ENCODE measurements at regions not wholly inside any gene's neighbourhood (a gene's known extent, or its start where the extent isn't known, plus 50 kb on each side); places are given as distances from the start of the nearest gene placed in this dataset.

DNA sequence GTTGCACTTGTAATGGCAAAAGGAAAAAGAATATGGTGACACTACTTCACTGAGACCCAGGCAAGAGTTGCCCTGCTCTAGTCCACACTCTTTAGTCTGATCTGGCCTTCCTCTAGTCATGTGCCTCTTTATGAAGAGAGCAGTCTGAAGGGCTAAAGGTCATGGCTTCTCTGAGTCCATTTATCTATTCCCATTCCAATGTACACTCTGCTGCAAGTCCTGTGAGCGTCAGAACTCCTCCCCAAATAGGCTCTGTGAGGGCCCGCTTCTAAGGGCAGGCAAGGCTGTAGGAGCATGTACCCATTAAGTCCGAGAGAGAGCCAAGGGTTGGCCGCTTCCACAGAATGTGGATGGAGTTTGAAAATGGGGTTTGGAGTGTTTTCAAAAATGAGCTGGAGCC lies 209.3 kb downstream of the AHR start:
- H3K27me3 ChIP-seq (ENCODE audit: control insufficient read depth, insufficient read depth, low read length): no peaks in the 10 kb centered on the region
- 90% methylated on average over 2 of the region's 4 CpGs for WGBS (ENCODE audit: insufficient coverage)

DNA sequence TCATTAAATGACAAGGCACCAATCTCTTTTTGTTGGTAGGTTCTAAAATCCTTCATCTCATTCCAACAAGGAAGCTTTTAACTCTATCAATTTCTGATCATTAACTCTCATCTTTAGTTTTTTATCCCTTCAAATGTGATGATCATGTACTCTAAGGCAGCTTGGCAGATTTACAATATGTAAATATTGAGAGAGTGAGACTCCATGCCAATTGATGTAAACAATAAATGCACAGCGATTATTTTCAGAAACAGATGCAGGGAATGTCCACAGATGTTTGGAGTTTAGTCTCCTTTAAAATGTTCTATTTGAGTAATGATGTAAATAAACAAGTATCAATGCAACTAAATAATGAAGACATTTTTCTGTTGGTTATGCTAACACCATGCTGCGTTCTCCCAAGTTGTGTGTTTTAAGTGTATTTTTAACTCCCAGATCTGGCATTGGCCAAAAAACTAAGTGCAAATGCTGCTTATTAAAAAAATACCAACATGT lies 213.8 kb downstream of the AHR start:
- Histone ChIP-seq H3K27me3 (ENCODE audit: control insufficient read depth, insufficient read depth, low read length) (no peaks in the 10 kb centered on the region), H3K4me1 (ENCODE audit: control insufficient read depth, insufficient read depth, low read length) (no peaks in the 10 kb centered on the region), H3K4me3 (ENCODE audit: low read length) (no peak overlapping the region), H3K27ac (ENCODE audit: low read length) (no peak overlapping the region), H3K9me3 (replicated peaks; ENCODE audit: control insufficient read depth, low read depth, low read length) (no peaks in the 10 kb centered on the region), H3K36me3 (ENCODE audit: control insufficient read depth, insufficient read depth, low read length) (no peaks in the 10 kb centered on the region)
- no CpG with 5 or more reads among the region's 2 CpGs for WGBS (ENCODE audit: insufficient coverage)
- peak; percentile 19 for DNase-seq

More for the DNA sequence above, 209.3 kb downstream of the AHR start:
- Histone ChIP-seq H3K9me3 (replicated peaks; ENCODE audit: control insufficient read depth, low read depth, low read length) (no peaks in the 10 kb centered on the region), H3K4me3 (ENCODE audit: low read length) (no peak overlapping the region), H3K36me3 (ENCODE audit: control insufficient read depth, insufficient read depth, low read length) (no peaks in the 10 kb centered on the region), H3K4me1 (ENCODE audit: control insufficient read depth, insufficient read depth, low read length) (no peaks in the 10 kb centered on the region), H3K27ac (ENCODE audit: low read length) (no peak overlapping the region)
- DNase-seq: no peak

DNA sequence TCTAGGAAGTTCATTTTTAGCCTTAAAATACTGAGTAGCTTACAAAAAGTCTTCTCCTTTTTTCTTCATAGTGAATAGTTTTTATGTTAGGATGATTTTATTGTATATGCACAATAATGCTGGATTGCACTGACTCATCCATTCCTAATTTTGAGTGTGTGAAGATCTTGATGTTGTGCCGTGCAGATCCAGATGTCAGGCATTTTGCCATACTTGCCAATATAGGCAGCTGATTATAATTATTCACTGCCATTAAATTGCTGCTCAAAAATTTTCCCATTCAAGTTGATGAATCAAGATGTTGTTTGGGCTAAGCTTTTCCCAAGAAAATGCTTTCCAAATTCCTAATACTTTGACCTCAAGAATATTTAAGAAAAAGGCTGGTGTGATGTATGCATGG lies 218.3 kb downstream of the AHR start:
- peak; percentile 20 for DNase-seq
- Histone ChIP-seq H3K36me3 (ENCODE audit: control insufficient read depth, insufficient read depth, low read length) (no peaks in the 10 kb centered on the region), H3K27me3 (ENCODE audit: control insufficient read depth, insufficient read depth, low read length) (no peaks in the 10 kb centered on the region), H3K9me3 (replicated peaks; ENCODE audit: control insufficient read depth, low read depth, low read length) (no peaks in the 10 kb centered on the region), H3K4me1 (ENCODE audit: control insufficient read depth, insufficient read depth, low read length) (no peaks in the 10 kb centered on the region), H3K27ac (ENCODE audit: low read length) (no peak overlapping the region), H3K4me3 (ENCODE audit: low read length) (no peak overlapping the region)
- no CpG with 5 or more reads among the region's 1 CpG for WGBS (ENCODE audit: insufficient coverage)

DNA sequence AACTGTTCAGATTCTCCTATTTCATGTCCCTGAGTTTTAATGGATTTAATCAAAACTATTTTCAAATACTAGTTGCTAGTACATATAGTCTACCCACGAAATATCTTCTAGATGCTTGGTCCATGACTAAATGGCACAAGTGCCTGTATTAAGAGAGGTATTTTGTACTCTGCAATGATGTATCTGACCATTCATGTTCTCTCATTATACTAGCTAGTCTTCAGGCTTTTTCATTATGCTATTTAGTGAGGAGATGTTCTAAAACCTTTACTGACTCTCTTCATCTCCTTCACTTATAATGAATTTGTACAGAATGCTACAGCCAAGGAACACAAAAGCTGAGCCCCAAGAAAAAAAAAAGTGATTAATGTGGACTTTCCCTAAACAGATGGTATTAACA lies 222.5 kb downstream of the AHR start:
- Histone ChIP-seq H3K27me3 (ENCODE audit: control insufficient read depth, insufficient read depth, low read length) (no peaks in the 10 kb centered on the region), H3K27ac (ENCODE audit: low read length) (no peak overlapping the region), H3K4me3 (ENCODE audit: low read length) (no peak overlapping the region), H3K9me3 (replicated peaks; ENCODE audit: control insufficient read depth, low read depth, low read length) (no peaks in the 10 kb centered on the region), H3K4me1 (ENCODE audit: control insufficient read depth, insufficient read depth, low read length) (no peaks in the 10 kb centered on the region), H3K36me3 (ENCODE audit: control insufficient read depth, insufficient read depth, low read length) (no peaks in the 10 kb centered on the region)
- DNase-seq: no peak
- no CpG with 5 or more reads among the region's 1 CpG for WGBS (ENCODE audit: insufficient coverage)

GRCh38 chr7:17521437-17521836 lies 223.0 kb downstream of the AHR start:
- peak; percentile 49 for DNase-seq
- Histone ChIP-seq H3K4me1 (ENCODE audit: control insufficient read depth, insufficient read depth, low read length) (no peaks in the 10 kb centered on the region), H3K36me3 (ENCODE audit: control insufficient read depth, insufficient read depth, low read length) (no peaks in the 10 kb centered on the region), H3K4me3 (ENCODE audit: low read length) (no peak overlapping the region), H3K27ac (ENCODE audit: low read length) (no peak overlapping the region), H3K9me3 (replicated peaks; ENCODE audit: control insufficient read depth, low read depth, low read length) (no peaks in the 10 kb centered on the region), H3K27me3 (ENCODE audit: control insufficient read depth, insufficient read depth, low read length) (no peaks in the 10 kb centered on the region)
- WGBS (ENCODE audit: insufficient coverage): no CpG with 5 or more reads among the region's 2 CpGs

DNA sequence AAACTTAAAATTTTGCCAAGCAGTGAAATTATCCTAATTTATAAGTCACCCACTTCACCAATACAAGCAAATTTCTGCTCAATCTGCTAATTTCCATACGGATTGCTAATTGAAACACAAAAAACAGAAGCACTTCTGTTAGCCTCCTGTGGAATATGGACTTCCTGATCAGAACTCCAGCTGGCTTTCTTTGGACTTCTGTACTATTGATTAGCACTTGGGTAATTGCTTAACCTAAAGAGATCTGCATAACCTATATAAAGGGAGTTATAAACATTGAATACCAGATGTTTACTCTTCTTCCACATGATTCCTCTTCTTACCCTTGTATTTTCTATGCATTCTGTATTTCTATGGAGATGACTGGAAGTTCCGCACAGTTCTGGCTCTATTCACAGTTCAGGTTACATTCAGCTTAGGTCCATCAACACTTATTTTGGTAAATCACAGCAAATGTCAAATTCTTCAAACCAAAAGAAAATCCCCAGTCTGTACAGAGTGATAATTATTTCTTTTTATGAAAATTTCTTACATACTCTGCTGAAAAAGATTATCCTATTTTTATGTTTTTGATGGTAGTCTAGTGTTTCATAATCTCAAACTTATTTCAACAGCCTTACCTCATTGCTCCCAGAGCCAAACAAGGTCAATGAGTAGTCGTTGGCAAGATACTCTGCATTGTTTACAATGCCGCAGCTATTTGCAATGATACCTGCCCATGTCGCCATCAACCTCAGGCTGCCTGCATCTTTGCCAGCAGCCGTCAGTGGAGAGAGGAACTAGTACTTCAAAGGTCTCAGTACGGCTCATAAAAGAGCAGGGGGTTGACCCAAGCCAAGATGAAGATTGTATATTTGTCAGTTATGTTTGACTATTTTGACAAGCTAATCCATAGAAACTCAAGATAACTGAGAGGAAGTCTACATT lies 225.6 kb downstream of the AHR start:
- H3K27me3 ChIP-seq (ENCODE audit: control insufficient read depth, insufficient read depth, low read length): no peaks in the 10 kb centered on the region
- no peak for DNase-seq
- no peaks in the 10 kb centered on the region for H3K4me1 ChIP-seq (ENCODE audit: control insufficient read depth, insufficient read depth, low read length)
- no peak overlapping the region for H3K4me3 ChIP-seq (ENCODE audit: low read length)
- H3K9me3 ChIP-seq (replicated peaks; ENCODE audit: control insufficient read depth, low read depth, low read length): no peaks in the 10 kb centered on the region
- H3K27ac ChIP-seq (ENCODE audit: low read length): no peak overlapping the region
- no peaks in the 10 kb centered on the region for H3K36me3 ChIP-seq (ENCODE audit: control insufficient read depth, insufficient read depth, low read length)
- WGBS (ENCODE audit: insufficient coverage): 60% methylated on average over 2 of the region's 7 CpGs

DNA sequence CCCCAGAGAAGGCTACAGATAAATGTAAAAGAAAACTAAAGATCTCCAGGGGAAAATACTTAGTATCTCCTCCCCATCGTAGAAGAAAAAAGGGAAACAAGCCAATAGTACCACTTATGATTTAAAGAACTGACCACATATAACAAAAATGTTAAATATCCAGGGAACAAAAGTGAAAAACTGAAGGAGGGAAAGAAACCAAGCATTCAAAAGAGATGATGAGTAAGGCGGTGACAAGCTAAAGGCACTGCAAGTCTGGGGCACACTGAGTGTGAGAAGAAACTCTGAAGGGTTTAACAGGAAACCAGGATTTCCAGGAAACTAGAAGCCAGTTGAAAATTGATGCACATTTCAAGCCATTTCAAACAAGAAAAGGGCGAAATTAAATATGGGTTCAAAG lies 226.3 kb downstream of the AHR start:
- Histone ChIP-seq H3K27ac (ENCODE audit: low read length) (no peak overlapping the region), H3K4me1 (ENCODE audit: control insufficient read depth, insufficient read depth, low read length) (no peaks in the 10 kb centered on the region), H3K4me3 (ENCODE audit: low read length) (no peak overlapping the region), H3K27me3 (ENCODE audit: control insufficient read depth, insufficient read depth, low read length) (no peaks in the 10 kb centered on the region), H3K9me3 (replicated peaks; ENCODE audit: control insufficient read depth, low read depth, low read length) (no peaks in the 10 kb centered on the region), H3K36me3 (ENCODE audit: control insufficient read depth, insufficient read depth, low read length) (no peaks in the 10 kb centered on the region)
- no peak for DNase-seq
- 73% methylated on average over 2 of the region's 3 CpGs for WGBS (ENCODE audit: insufficient coverage)

DNA sequence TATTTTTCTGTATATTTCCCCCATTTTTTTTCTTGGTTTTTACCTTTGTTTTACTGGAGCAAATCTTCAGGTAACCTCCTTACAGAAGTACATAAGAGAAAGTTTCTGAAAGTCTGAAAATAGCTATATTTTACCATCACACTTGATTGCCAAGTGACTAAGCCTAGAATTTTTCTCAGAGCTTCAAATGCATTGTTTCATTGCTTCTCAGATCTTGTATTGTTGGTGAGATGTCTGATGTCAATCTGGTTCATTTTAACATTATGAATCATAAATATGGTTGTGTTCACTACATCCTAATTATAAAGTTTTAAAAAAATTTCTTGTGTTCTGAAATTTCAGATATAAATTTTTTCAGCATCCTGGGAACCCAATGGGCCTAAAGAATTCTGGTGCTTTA lies 228.2 kb downstream of the AHR start:
- Histone ChIP-seq H3K36me3 (ENCODE audit: control insufficient read depth, insufficient read depth, low read length) (no peaks in the 10 kb centered on the region), H3K27ac (ENCODE audit: low read length) (no peak overlapping the region), H3K27me3 (ENCODE audit: control insufficient read depth, insufficient read depth, low read length) (no peaks in the 10 kb centered on the region), H3K4me3 (ENCODE audit: low read length) (no peak overlapping the region), H3K4me1 (ENCODE audit: control insufficient read depth, insufficient read depth, low read length) (no peaks in the 10 kb centered on the region), H3K9me3 (replicated peaks; ENCODE audit: control insufficient read depth, low read depth, low read length) (no peaks in the 10 kb centered on the region)
- DNase-seq: no peak

- H3K4me3 ChIP-seq (ENCODE audit: low read length): no peak overlapping the region
- H3K27me3 ChIP-seq (ENCODE audit: control insufficient read depth, insufficient read depth, low read length): no peaks in the 10 kb centered on the region
- no peaks in the 10 kb centered on the region for H3K36me3 ChIP-seq (ENCODE audit: control insufficient read depth, insufficient read depth, low read length)
- H3K9me3 ChIP-seq (replicated peaks; ENCODE audit: control insufficient read depth, low read depth, low read length): no peaks in the 10 kb centered on the region
- no peak for DNase-seq
- H3K27ac ChIP-seq (ENCODE audit: low read length): no peak overlapping the region
- H3K4me1 ChIP-seq (ENCODE audit: control insufficient read depth, insufficient read depth, low read length): no peaks in the 10 kb centered on the region
Measured at GRCh38 chr7:17528636-17529035, 230.2 kb downstream of the AHR start.

GRCh38 chr7:17530244-17530643 lies 231.8 kb downstream of the AHR start:
- H3K27me3 ChIP-seq (ENCODE audit: control insufficient read depth, insufficient read depth, low read length): no peaks in the 10 kb centered on the region
- no peak overlapping the region for H3K4me3 ChIP-seq (ENCODE audit: low read length)
- whole genome bisulfite sequencing (ENCODE audit: insufficient coverage): no CpG with 5 or more reads among the region's 2 CpGs
- H3K9me3 ChIP-seq (replicated peaks; ENCODE audit: control insufficient read depth, low read depth, low read length): no peaks in the 10 kb centered on the region
- peak; percentile 16 for DNase-seq
- H3K4me1 ChIP-seq (ENCODE audit: control insufficient read depth, insufficient read depth, low read length): no peaks in the 10 kb centered on the region
- H3K27ac ChIP-seq (ENCODE audit: low read length): no peak overlapping the region
- H3K36me3 ChIP-seq (ENCODE audit: control insufficient read depth, insufficient read depth, low read length): no peaks in the 10 kb centered on the region
